HG03558 (cell line): ENCODE measurements at regions not wholly inside any gene's neighbourhood (a gene's known extent, or its start where the extent isn't known, plus 50 kb on each side); places are given as distances from the start of the nearest gene placed in this dataset.
"Not testable (repeated sequence)": the region's sequence is repeated elsewhere in the genome, so short reads cannot be mapped to it uniquely, and the experiment has no call there.

ENCODE experiments used
- ATAC-seq: cut with Tn5 transposase; IDR thresholded peaks from one replicate; pipeline ENCODE4 v1.9.1; 2021; ENCODE audit warnings: moderate number of reproducible peaks; ENCODE audit not compliant: unreplicated experiment; ENCODE audit errors: extremely low read depth

DNA sequence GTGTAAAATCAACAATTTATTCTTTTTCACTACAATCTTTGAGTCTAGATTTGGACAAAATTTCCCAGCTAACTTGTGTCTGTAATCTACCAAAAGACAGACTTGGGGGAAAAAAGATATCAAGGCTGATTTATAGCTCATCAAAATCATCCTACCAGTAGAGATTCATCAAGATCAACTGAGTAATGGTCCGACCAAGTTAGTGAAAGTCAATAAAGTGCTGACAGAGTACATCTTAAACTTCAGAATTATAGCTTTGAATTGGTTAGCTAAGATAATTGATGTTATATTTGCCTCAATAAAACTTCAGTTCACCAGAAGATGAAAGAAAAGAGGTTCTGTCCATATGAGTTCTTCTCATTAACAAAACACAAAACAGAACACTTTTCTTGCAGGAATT is 207.1 kb upstream of the KYNU start:
- ATAC-seq, result no peak

- ATAC-seq, result no peak
These were observed 209.0 kb upstream of the KYNU start for GRCh38 chr2:142668420-142668819.

DNA sequence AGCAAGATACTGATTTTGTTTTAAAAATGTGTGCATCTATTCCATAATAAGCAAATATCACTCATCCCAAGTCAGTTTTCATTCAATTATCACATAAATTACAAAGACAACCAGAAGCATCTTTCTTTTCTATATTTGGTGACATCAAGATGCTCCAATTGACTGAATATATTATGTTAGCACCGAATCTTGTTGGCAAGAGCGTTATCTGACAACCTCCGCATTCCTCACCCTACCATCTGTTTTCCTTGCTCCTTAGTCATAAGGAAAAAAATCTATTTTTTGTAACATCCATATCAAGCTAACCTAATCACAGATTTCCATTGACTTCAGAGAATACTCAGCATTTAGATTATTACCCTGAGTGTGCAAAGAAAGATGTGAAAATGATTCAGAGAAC is 212.2 kb upstream of the KYNU start:
- ATAC-seq, result no peak

- no peak for ATAC-seq
These were observed 226.9 kb upstream of the KYNU start for GRCh38 chr2:142650601-142651000.

DNA sequence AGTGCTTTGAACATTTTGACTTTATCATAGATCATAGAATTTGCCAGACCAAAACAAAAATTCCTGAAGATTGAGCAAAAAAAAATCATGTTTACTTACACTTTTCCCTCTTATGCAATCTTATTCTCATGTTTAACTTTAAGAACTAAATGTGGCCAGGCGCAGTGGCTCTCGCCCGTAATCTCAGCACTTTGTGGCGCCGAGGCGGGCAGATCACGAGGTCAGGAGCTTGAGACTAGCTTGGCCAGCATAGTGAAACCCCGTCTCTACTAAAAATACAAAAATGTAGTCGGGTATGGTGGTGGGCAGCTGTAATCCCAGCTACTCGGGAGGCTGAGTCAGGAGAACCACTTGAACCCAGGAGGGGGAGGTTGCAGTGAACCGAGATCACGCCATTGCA is 227.9 kb upstream of the KYNU start:
- no peak for ATAC-seq

GRCh38 chr2:142642650-142643049 is 234.8 kb upstream of the KYNU start:
- ATAC-seq, result no peak

DNA sequence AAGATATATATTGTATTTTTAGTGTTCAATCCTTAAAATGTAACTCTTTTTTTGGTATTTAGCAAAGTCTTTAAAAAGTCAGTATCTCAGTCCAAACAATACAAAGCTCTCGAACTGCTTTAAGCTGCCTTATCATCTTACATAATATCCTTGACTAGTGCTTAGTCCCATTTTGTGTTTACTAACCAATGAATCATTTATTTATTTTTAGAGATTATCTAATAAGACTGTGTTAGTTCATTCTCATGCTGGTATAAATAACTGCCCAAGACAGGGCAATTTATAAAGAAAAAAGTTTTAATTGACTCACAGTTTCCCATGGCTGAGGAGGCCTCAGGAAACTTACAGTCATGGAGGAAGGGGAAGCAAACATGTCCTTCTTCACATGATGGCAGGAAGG is 248.3 kb upstream of the KYNU start:
- ATAC-seq, result no peak

GRCh38 chr2:142621287-142621686 is 256.2 kb upstream of the KYNU start:
- no peak for ATAC-seq

- no peak for ATAC-seq
These were observed 260.0 kb upstream of the KYNU start for GRCh38 chr2:142617461-142617860.

GRCh38 chr2:142615876-142616275 is 261.6 kb upstream of the KYNU start:
- ATAC-seq, result no peak

- ATAC-seq, result not testable (repeated sequence)
These were observed 264.3 kb upstream of the KYNU start for GRCh38 chr2:142613193-142613592.

DNA sequence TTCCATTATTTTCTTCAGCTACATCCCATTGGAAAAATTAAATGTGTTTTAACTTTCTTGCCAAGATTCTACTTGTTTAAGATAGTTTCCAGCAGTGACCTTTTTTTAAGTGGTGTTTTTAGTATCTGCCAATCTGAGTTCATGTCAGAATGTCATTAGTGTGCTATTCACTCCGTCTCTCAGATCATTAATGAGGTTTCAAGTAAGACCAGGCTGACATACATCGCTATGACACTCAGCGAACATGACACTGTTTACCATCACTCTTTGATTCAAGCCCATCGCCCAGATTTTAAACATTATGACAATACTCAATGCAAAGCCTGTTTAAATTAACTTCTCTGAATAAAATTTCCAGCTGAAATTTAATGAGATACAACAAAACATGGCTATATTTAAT is 272.0 kb upstream of the KYNU start:
- no peak for ATAC-seq

- no peak for ATAC-seq
These were observed 273.7 kb upstream of the KYNU start for GRCh38 chr2:142603759-142604158.

DNA sequence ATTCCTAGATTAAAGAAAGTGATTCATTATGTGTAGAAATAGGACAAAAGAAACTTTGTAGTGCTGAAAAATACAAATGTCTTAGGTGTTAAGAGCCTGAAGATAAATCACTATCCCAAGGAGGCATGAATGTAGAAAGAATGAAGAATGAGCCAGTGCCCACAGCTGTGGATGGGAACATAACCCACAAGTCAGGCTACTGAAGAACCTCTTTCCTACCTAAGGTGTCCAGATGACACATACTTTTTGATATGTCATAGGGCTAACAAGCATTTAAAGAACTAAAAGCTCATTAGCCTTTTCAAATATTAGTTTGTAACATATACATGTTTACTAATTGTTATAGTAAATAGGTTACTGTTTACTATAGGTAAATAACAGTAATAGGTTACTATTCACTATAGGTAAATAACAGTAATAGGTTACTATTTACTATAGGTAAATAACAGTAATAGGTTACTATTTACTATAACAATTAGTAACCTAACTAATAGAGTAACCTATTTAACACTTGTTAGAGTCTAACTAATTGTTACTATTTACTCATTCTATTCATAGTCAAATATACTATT is 275.0 kb upstream of the KYNU start:
- ATAC-seq, result no peak

DNA sequence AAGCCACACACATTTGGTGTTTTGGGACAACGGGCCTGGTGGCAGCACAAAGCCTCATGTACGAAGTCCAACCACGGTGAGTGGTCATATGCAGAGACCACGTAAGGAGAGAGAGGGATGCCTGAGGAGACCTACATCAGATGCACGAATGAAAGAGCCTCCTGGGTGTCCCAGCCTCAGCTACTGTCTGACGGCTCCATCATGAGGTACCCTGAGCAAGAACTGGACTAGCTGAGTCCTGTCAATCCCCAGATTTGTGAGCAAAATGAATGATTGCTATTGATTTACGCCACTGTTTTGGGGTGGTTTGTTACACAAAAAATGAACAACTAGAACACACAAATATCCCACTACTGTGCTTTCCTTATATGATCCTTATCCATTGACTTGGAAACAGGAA is 275.7 kb upstream of the KYNU start:
- ATAC-seq, result no peak

DNA sequence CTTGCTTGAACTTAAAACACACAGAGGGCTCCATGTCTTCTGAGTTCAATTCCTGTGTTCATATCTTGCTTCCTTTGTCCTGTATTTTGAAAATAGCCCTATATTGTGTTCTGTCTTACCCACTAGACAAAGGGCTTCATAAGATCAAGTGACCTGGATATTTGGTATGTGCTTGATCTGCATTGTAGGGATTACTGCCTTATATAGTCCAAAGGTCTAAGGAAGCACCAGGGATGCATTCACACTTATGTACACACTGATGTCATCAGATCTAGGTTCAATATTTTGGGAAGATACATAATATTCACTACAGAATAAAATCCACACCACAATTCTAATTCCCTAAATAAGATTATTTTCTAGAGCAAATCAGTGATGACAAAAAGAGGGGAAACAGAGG is 278.0 kb upstream of the KYNU start:
- no peak for ATAC-seq

GRCh38 chr2:142598846-142599245 is 278.6 kb upstream of the KYNU start:
- no peak for ATAC-seq

- ATAC-seq, result no peak
These were observed 281.0 kb upstream of the KYNU start for GRCh38 chr2:142596334-142597088.

GRCh38 chr2:142594935-142595334 is 282.5 kb upstream of the KYNU start:
- no peak for ATAC-seq

- no peak for ATAC-seq
These were observed 285.3 kb upstream of the KYNU start for GRCh38 chr2:142592171-142592570.

DNA sequence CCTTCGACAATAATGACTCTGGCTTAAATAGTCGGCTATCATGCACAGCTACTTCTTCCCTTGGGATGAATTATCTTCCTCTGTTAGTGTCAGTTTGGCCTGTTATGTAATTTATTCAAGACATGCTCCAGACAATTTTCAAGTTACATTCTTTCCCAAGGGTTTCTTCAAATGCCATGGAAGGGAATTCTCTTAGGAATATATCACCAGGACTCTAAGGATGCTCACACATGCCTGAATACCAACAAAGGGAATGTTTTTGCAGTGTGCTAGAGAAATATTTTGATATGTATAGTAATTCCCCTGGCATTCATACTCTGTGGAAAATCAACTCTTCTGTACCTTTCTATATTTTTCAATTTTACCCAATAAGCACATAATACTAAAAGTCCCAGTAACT is 286.0 kb upstream of the KYNU start:
- no peak for ATAC-seq

DNA sequence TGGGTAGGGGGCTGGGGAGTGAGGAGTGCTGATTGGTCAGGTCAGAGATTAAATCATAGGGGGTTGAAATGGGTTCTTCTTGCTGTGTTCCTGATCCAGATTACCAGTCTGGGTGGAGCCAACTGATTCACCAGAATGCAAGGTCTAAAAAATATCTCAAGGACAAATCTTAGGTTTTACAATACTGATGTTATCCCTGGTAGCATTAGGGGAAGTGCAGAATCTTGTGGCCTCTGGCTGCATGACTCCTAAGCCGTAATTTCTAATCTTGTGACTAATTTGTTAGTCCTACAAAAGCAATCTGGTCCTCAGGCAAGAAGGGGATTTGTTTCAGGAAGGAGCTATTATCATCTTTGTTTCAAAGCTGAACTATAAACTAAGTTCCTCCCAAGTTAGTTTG is 289.2 kb upstream of the KYNU start:
- ATAC-seq, result no peak
